ENCODE measurements at regions not wholly inside any gene's neighbourhood (a gene's known extent, or its start where the extent isn't known, plus 50 kb on each side); places are given as distances from the start of the nearest gene placed in this dataset.

- no TSS peak for BruUV-seq (replicated peaks)
- in situ Hi-C loops (cut with HindIII; ENCODE audit: low pct_unique_long_range_greater_than_20kb, low sequenced_read_pairs), result no loop called here
These were observed 310.8 kb downstream of the HNRNPD start for GRCh38 chr4:82063017-82063416.

GRCh38 chr4:82057990-82058544 is 315.7 kb downstream of the HNRNPD start:
- Histone ChIP-seq H3K4me1 (ENCODE audit: control insufficient read depth, insufficient read depth, low read length) (no peaks in the 10 kb centered on the region), H3K27me3 (ENCODE audit: control insufficient read depth, insufficient read depth, low read length) (no peaks in the 10 kb centered on the region), H3K27ac (ENCODE audit: low read length) (no peak overlapping the region), H3K9me3 (ENCODE audit: control insufficient read depth, insufficient read depth, low read depth, low read length) (no peaks in the 10 kb centered on the region), H3K36me3 (ENCODE audit: control insufficient read depth, insufficient read depth, low read length) (no peaks in the 10 kb centered on the region), H3K4me3 (ENCODE audit: low read depth in 2 of 2, low read length in 2 of 2) (no peak overlapping the region)
- POLR2A ChIA-PET, result no interaction called here
- no TSS peak for BruUV-seq (replicated peaks)
- DNase-seq (ENCODE audit: low read depth, low spot score), result no peak
- CTCF ChIA-PET, result no interaction called here
- in situ Hi-C loops (cut with HindIII; ENCODE audit: low pct_unique_long_range_greater_than_20kb, low sequenced_read_pairs), result no loop called here
- TF ChIP-seq CTCF (IDR thresholded peaks at IDR 0.05) (no peak), SIN3A (IDR thresholded peaks at IDR 0.05; ENCODE audit: borderline replicate concordance, insufficient read depth, low read depth, low read length) (no peak), TCF7L2 (IDR thresholded peaks at IDR 0.05; ENCODE audit: low read depth, low read length) (no peak), POLR2AphosphoS5 (IDR thresholded peaks at IDR 0.05; ENCODE audit: low read depth, low read length) (no peak)
- TF ChIP-seq, protein P1, sequence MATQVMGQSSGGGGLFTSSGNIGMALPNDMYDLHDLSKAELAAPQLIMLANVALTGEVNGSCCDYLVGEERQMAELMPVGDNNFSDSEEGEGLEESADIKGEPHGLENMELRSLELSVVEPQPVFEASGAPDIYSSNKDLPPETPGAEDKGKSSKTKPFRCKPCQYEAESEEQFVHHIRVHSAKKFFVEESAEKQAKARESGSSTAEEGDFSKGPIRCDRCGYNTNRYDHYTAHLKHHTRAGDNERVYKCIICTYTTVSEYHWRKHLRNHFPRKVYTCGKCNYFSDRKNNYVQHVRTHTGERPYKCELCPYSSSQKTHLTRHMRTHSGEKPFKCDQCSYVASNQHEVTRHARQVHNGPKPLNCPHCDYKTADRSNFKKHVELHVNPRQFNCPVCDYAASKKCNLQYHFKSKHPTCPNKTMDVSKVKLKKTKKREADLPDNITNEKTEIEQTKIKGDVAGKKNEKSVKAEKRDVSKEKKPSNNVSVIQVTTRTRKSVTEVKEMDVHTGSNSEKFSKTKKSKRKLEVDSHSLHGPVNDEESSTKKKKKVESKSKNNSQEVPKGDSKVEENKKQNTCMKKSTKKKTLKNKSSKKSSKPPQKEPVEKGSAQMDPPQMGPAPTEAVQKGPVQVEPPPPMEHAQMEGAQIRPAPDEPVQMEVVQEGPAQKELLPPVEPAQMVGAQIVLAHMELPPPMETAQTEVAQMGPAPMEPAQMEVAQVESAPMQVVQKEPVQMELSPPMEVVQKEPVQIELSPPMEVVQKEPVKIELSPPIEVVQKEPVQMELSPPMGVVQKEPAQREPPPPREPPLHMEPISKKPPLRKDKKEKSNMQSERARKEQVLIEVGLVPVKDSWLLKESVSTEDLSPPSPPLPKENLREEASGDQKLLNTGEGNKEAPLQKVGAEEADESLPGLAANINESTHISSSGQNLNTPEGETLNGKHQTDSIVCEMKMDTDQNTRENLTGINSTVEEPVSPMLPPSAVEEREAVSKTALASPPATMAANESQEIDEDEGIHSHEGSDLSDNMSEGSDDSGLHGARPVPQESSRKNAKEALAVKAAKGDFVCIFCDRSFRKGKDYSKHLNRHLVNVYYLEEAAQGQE (IDR thresholded peaks at IDR 0.05; ENCODE audit: insufficient read depth in 1 of 2, low read depth in 2 of 2, low read length in 1 of 2), result no peak
- ATAC-seq, result no peak
- intact Hi-C loops (cut with micrococcal nuclease; ENCODE audit: unreplicated experiment), result no loop called here

More at GRCh38 chr4:82063017-82063416, 310.8 kb downstream of the HNRNPD start:
- intact Hi-C loops (cut with micrococcal nuclease; ENCODE audit: unreplicated experiment), result no loop called here
- no peaks in the 10 kb centered on the region for H3K36me3 ChIP-seq (ENCODE audit: control insufficient read depth, insufficient read depth, low read length)
- no peak for DNase-seq (ENCODE audit: low read depth, low spot score)
- no peaks in the 10 kb centered on the region for H3K4me1 ChIP-seq (ENCODE audit: control insufficient read depth, insufficient read depth, low read length)
- no peak overlapping the region for H3K4me3 ChIP-seq (ENCODE audit: low read depth in 2 of 2, low read length in 2 of 2)
- POLR2A ChIA-PET, result no interaction called here
- ATAC-seq, result no peak
- no peaks in the 10 kb centered on the region for H3K9me3 ChIP-seq (ENCODE audit: control insufficient read depth, insufficient read depth, low read depth, low read length)
- CTCF ChIA-PET, result no interaction called here
- H3K27ac ChIP-seq (ENCODE audit: low read length), result no peak overlapping the region
- TF ChIP-seq SIN3A (IDR thresholded peaks at IDR 0.05; ENCODE audit: borderline replicate concordance, insufficient read depth, low read depth, low read length) (no peak), TCF7L2 (IDR thresholded peaks at IDR 0.05; ENCODE audit: low read depth, low read length) (no peak), POLR2AphosphoS5 (IDR thresholded peaks at IDR 0.05; ENCODE audit: low read depth, low read length) (no peak), CTCF (IDR thresholded peaks at IDR 0.05) (no peak)
- TF ChIP-seq, protein P1 (IDR thresholded peaks at IDR 0.05; ENCODE audit: insufficient read depth in 1 of 2, low read depth in 2 of 2, low read length in 1 of 2), result no peak
- H3K27me3 ChIP-seq (ENCODE audit: control insufficient read depth, insufficient read depth, low read length), result no peaks in the 10 kb centered on the region

All from Panc1 (cell line).